ENCODE measurements at regions not wholly inside any gene's neighbourhood (a gene's known extent, or its start where the extent isn't known, plus 50 kb on each side); places are given as distances from the start of the nearest gene placed in this dataset.

- no peaks in the 10 kb centered on the region for H3K9me2 ChIP-seq (replicated peaks; ENCODE audit: low read length)
- BruUV-seq (replicated peaks) = no TSS peak
- intact Hi-C loops (cut with micrococcal nuclease) = no loop called here
- no peak for DNase-seq
- no peak overlapping the region for H3K9ac ChIP-seq (ENCODE audit: low read length)
- no peak for ATAC-seq
- H2AFZ ChIP-seq (ENCODE audit: low read length) = no peak overlapping the region
- H3K4me2 ChIP-seq (ENCODE audit: low read length) = no peak overlapping the region
- H3K4me3 ChIP-seq (ENCODE audit: low read length) = no peak overlapping the region
- no peaks in the 10 kb centered on the region for H3K36me3 ChIP-seq (ENCODE audit: low read depth, low read length)
- no peaks in the 10 kb centered on the region for H4K20me1 ChIP-seq (ENCODE audit: low read length)
- ChIA-PET CTCF (no interaction called here), POLR2A (ENCODE audit: unreplicated experiment) (no interaction called here)
- peaks cover 10% of the 10 kb centered on the region; the same call in 1 of the 2 replicates for H3K27me3 ChIP-seq (ENCODE audit: low read length)
- no peak for TF ChIP-seq CTCF (conservative IDR thresholded peaks at IDR 0.05; ENCODE audit: low read depth, low read length)
- TF ChIP-seq EZH2 (IDR thresholded peaks at IDR 0.05; ENCODE audit: low read length, unreplicated experiment) = no peak
- TF ChIP-seq EZH2phosphoT487 (IDR thresholded peaks at IDR 0.05; ENCODE audit: borderline replicate concordance, low read length) = no peak
- no peak overlapping the region for H3K27ac ChIP-seq (ENCODE audit: low read length)
- H3K4me1 ChIP-seq (ENCODE audit: insufficient read depth, low read length) = no peaks in the 10 kb centered on the region
- H3K9me3 ChIP-seq (ENCODE audit: low read length) = no peaks in the 10 kb centered on the region
- H3F3A ChIP-seq (ENCODE audit: low read length, unreplicated experiment) = no peaks in the 10 kb centered on the region
- H3K79me2 ChIP-seq (ENCODE audit: low read length) = no peaks in the 10 kb centered on the region
Observed at GRCh38 chr7:132022188-132022587, 465.8 kb upstream of the PODXL start.

- no peaks in the 10 kb centered on the region for H3K79me2 ChIP-seq (ENCODE audit: low read length)
- H3K9me3 ChIP-seq (ENCODE audit: low read length) = no peaks in the 10 kb centered on the region
- H3K27me3 ChIP-seq (ENCODE audit: low read length) = peaks cover 7% of the 10 kb centered on the region; the same call in 1 of the 2 replicates
- no peak overlapping the region for H3K4me3 ChIP-seq (ENCODE audit: low read length)
- intact Hi-C loops (cut with micrococcal nuclease) = no loop called here
- TF ChIP-seq CTCF (conservative IDR thresholded peaks at IDR 0.05; ENCODE audit: low read depth, low read length) = no peak
- TF ChIP-seq EZH2phosphoT487 (IDR thresholded peaks at IDR 0.05; ENCODE audit: borderline replicate concordance, low read length) = no peak
- no peak for TF ChIP-seq EZH2 (IDR thresholded peaks at IDR 0.05; ENCODE audit: low read length, unreplicated experiment)
- no peaks in the 10 kb centered on the region for H3K9me2 ChIP-seq (replicated peaks; ENCODE audit: low read length)
- BruUV-seq (replicated peaks) = no TSS peak
- ChIA-PET POLR2A (ENCODE audit: unreplicated experiment) (no interaction called here), CTCF (no interaction called here)
- H3K4me2 ChIP-seq (ENCODE audit: low read length) = no peak overlapping the region
- no peaks in the 10 kb centered on the region for H3K36me3 ChIP-seq (ENCODE audit: low read depth, low read length)
- no peaks in the 10 kb centered on the region for H3K4me1 ChIP-seq (ENCODE audit: insufficient read depth, low read length)
- H3K9ac ChIP-seq (ENCODE audit: low read length) = no peak overlapping the region
- H4K20me1 ChIP-seq (ENCODE audit: low read length) = no peaks in the 10 kb centered on the region
- ATAC-seq (no peak), DNase-seq (no peak)
- no peaks in the 10 kb centered on the region for H3F3A ChIP-seq (ENCODE audit: low read length, unreplicated experiment)
- H3K27ac ChIP-seq (ENCODE audit: low read length) = no peak overlapping the region
- H2AFZ ChIP-seq (ENCODE audit: low read length) = no peak overlapping the region
Observed at GRCh38 chr7:132019703-132020102, 463.3 kb upstream of the PODXL start.

- no peak for TF ChIP-seq EZH2 (IDR thresholded peaks at IDR 0.05; ENCODE audit: low read length, unreplicated experiment)
- no peak for TF ChIP-seq CTCF (conservative IDR thresholded peaks at IDR 0.05; ENCODE audit: low read depth, low read length)
- no peak for TF ChIP-seq EZH2phosphoT487 (IDR thresholded peaks at IDR 0.05; ENCODE audit: borderline replicate concordance, low read length)
- ChIA-PET POLR2A (ENCODE audit: unreplicated experiment) (no interaction called here), CTCF (no interaction called here)
- no peaks in the 10 kb centered on the region for H4K20me1 ChIP-seq (ENCODE audit: low read length)
- BruUV-seq (replicated peaks) = no TSS peak
- no peak overlapping the region for H2AFZ ChIP-seq (ENCODE audit: low read length)
- H3K4me2 ChIP-seq (ENCODE audit: low read length) = no peak overlapping the region
- H3K27me3 ChIP-seq (ENCODE audit: low read length) = peaks cover 6% of the 10 kb centered on the region
- H3K36me3 ChIP-seq (ENCODE audit: low read depth, low read length) = no peaks in the 10 kb centered on the region
- H3K4me1 ChIP-seq (ENCODE audit: insufficient read depth, low read length) = no peaks in the 10 kb centered on the region
- H3K9me3 ChIP-seq (ENCODE audit: low read length) = no peaks in the 10 kb centered on the region
- no peak overlapping the region for H3K4me3 ChIP-seq (ENCODE audit: low read length)
- H3K79me2 ChIP-seq (ENCODE audit: low read length) = no peaks in the 10 kb centered on the region
- no peak overlapping the region for H3K27ac ChIP-seq (ENCODE audit: low read length)
- no peaks in the 10 kb centered on the region for H3K9me2 ChIP-seq (replicated peaks; ENCODE audit: low read length)
- ATAC-seq (no peak), DNase-seq (no peak)
- intact Hi-C loops (cut with micrococcal nuclease) = no loop called here
- H3K9ac ChIP-seq (ENCODE audit: low read length) = no peak overlapping the region
- no peaks in the 10 kb centered on the region for H3F3A ChIP-seq (ENCODE audit: low read length, unreplicated experiment)
Observed at GRCh38 chr7:132009778-132010177, 453.4 kb upstream of the PODXL start.
